GM23248 (cell line): ENCODE measurements at regions not wholly inside any gene's neighbourhood (a gene's known extent, or its start where the extent isn't known, plus 50 kb on each side); places are given as distances from the start of the nearest gene placed in this dataset.

Experiments
- DNase-seq: peaks from one replicate; pipeline ENCODE4 v3.0.0-alpha.2; 2015
- H2AFZ ChIP-seq: fragments of 200-600 bp; sonication (generic); 2 replicates; pipeline ENCODE4 v1.6.1; 2016; ENCODE audit warnings: antibody characterized with exemption
- H3F3A ChIP-seq: fragments of 200-600 bp; sonication (generic); 2 replicates; pipeline ENCODE4 v1.6.1; 2016; ENCODE audit warnings: mild to moderate bottlenecking, antibody characterized with exemption, mixed run types; ENCODE audit not compliant: insufficient read depth
- H3K27ac ChIP-seq: fragments of 200-600 bp; sonication (generic); 2 replicates; pipeline ENCODE4 v1.5.1; 2016; ENCODE audit warnings: mild to moderate bottlenecking
- H3K27me3 ChIP-seq: fragments of 200-600 bp; sonication (generic); replicated peaks from 2 replicates; pipeline ENCODE4 v1.6.1; 2016; ENCODE audit warnings: mild to moderate bottlenecking; ENCODE audit not compliant: insufficient read depth
- H3K36me3 ChIP-seq: fragments of 200-600 bp; sonication (generic); 2 replicates; pipeline ENCODE4 v1.6.1; 2016; ENCODE audit warnings: low read depth, mild to moderate bottlenecking
- H3K4me1 ChIP-seq: fragments of 200-600 bp; sonication (generic); 2 replicates; pipeline ENCODE4 v1.6.1; 2016; ENCODE audit warnings: mild to moderate bottlenecking; ENCODE audit not compliant: insufficient read depth
- H3K4me2 ChIP-seq: fragments of 200-600 bp; sonication (generic); one replicate; pipeline ENCODE4 v1.6.1; 2016; ENCODE audit warnings: mild to moderate bottlenecking; ENCODE audit not compliant: unreplicated experiment
- H3K4me3 ChIP-seq: fragments of 200-600 bp; sonication (generic); 2 replicates; pipeline ENCODE4 v1.5.1; 2016; ENCODE audit warnings: mild to moderate bottlenecking
- H3K79me2 ChIP-seq: fragments of 200-600 bp; sonication (generic); 2 replicates; pipeline ENCODE4 v1.6.1; 2016; ENCODE audit warnings: mild to moderate bottlenecking; ENCODE audit not compliant: insufficient read depth
- H3K9ac ChIP-seq: fragments of 200-600 bp; sonication (generic); 2 replicates; pipeline ENCODE4 v1.6.1; 2016; ENCODE audit warnings: mild to moderate bottlenecking
- H3K9me2 ChIP-seq: fragments of 200-600 bp; sonication (generic); 2 replicates; pipeline ENCODE4 v1.6.1; 2016; ENCODE audit warnings: mixed run types, mild to moderate bottlenecking, moderate library complexity; ENCODE audit not compliant: insufficient read depth
- H3K9me3 ChIP-seq: fragments of 200-600 bp; sonication (generic); one replicate; pipeline ENCODE4 v1.6.1; 2017; ENCODE audit warnings: low read depth
- H4K20me1 ChIP-seq: fragments of 200-600 bp; sonication (generic); 2 replicates; pipeline ENCODE4 v1.6.0; 2016; ENCODE audit not compliant: insufficient read depth
- EZH2 ChIP-seq: fragments of 200-600 bp; sonication (generic); IDR thresholded peaks from 2 replicates; pipeline ENCODE4 v1.6.1; 2018; ENCODE audit warnings: antibody characterized with exemption, mild to moderate bottlenecking; ENCODE audit not compliant: insufficient read depth, poor library complexity, severe bottlenecking
- EZH2phosphoT487 ChIP-seq: fragments of 200-600 bp; sonication (generic); IDR thresholded peaks from 2 replicates; pipeline ENCODE4 v1.6.1; 2018; ENCODE audit warnings: antibody characterized with exemption, moderate library complexity, mild to moderate bottlenecking, low read depth; ENCODE audit not compliant: insufficient read depth
- WGBS, 2 experiments: methylation state at CpG; one replicate each; pipeline ENCODE4 v1.1.6; 2015 to 2017; ENCODE audit warnings: low lambda C conversion rate in 2 of 2, low coverage in 1 of 2; ENCODE audit errors: missing lambda C conversion rate in 2 of 2; 5-methylcytosine and 5-hydroxymethylcytosine counted together
- in situ Hi-C: fragments of 300-500 bp; cut with MboI; formaldehyde crosslinking; loops from 2 replicates; pipeline ENCODE4 v1.15.0; 2020

DNA sequence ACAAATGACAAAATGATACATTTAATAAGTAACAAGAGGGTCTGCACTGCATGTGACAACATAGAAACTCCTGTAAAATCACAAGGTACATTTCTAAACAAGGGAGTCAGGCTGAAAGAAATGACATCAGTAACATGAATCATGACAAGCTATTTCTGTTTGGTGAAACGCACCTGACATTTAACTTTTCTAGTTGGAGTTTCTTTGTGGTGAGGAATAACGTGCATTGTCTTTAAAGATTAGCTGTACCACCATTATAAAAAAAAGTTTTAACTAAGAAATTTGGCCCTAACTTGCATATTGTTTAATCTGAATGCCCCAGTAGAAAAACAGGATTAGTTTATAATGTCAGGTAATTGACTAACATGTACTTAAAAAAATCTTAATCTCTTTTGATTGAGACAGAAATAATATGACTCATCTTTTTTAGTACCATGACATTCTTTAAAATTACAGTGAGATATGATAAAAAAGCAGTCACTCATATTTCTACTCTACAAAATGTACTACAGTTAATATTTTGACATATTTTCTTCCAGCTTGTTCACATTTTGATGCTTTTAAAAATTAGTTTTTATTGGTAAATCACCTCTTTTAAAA lies 418.2 kb downstream of the KLF12 start:
- Histone ChIP-seq H3K4me1 (peaks cover 10% of the 10 kb centered on the region; the same call in 1 of the 2 replicates), H3K79me2 (no peaks in the 10 kb centered on the region), H3F3A (0 out of 2 replicates have a peak, but pooled peaks cover 4% of the 10 kb centered on the region), H3K9ac (no peak overlapping the region), H2AFZ (no peak overlapping the region), H3K4me2 (no peak overlapping the region), H3K27me3 (no peaks in the 10 kb centered on the region), H3K9me3 (no peaks in the 10 kb centered on the region), H3K27ac (no peak overlapping the region), H3K36me3 (peaks cover 9% of the 10 kb centered on the region), H4K20me1 (no peaks in the 10 kb centered on the region), H3K4me3 (no peak overlapping the region), H3K9me2 (no peaks in the 10 kb centered on the region)
- WGBS, 2 experiments, result 93 to 95% methylated on average over 2 of the region's 2 CpGs
- no peak for DNase-seq
- in situ Hi-C loops, result loop anchor here (25.0 kb wide), 2 partner anchors 654 to 904 kb away; partner anchors contain the start of gene KLF5
- TF ChIP-seq EZH2phosphoT487 (no peak), EZH2 (no peak)

DNA sequence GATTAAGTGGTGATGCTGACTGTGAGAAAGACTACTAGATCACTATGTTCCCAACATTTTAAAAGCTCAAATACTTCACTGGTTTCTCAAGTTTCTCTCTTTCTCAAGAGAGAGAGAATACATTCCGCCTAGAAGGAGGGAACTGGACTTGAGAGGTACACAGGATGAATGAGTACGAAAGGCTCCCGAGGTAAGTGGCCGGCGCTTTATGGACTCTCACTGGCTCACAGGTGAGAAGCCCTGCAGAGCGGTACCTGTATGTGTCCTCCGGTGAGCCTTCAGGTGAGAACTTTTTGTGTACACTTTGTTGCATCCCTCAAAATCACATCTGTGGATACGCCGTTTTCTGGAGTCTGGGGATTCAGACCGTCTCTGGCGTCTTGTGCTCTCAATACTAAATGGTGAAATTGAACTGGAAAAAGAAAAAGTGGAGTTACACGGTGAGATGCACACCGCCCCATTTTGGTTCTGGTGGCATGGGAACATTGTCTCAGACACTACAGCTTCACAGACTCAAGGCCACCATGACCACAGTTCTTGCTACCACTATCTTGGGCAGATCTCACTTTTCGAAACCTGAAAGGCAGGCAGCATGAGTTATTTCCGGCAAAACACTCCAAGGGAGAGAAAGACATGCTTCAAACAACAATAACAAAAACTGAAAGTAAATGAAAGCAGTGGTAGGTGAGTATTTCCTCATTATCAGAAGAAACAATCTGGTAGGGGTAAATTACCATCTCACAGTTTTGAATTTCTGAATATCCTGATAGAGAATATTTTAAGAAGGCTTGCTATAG lies 418.9 kb downstream of the KLF12 start:
- no peaks in the 10 kb centered on the region for H3K27me3 ChIP-seq
- H3K27ac ChIP-seq, result no peak overlapping the region
- no peaks in the 10 kb centered on the region for H4K20me1 ChIP-seq
- no peak overlapping the region for H3K4me3 ChIP-seq
- H3K4me1 ChIP-seq, result peaks cover 5% of the 10 kb centered on the region; the same call in 1 of the 2 replicates
- 94 to 95% methylated on average over 15 of the region's 15 CpGs for WGBS, 2 experiments
- in situ Hi-C loops, result loop anchor here (25.0 kb wide), 2 partner anchors 653 to 903 kb away; partner anchors contain the start of gene KLF5
- DNase-seq, result no peak
- H3K4me2 ChIP-seq, result no peak overlapping the region
- H3K36me3 ChIP-seq, result peaks cover 9% of the 10 kb centered on the region
- 0 out of 2 replicates have a peak, but pooled peaks cover 4% of the 10 kb centered on the region for H3F3A ChIP-seq
- H2AFZ ChIP-seq, result no peak overlapping the region
- H3K79me2 ChIP-seq, result no peaks in the 10 kb centered on the region
- H3K9ac ChIP-seq, result no peak overlapping the region
- no peaks in the 10 kb centered on the region for H3K9me2 ChIP-seq
- TF ChIP-seq EZH2 (no peak), EZH2phosphoT487 (no peak)
- no peaks in the 10 kb centered on the region for H3K9me3 ChIP-seq

DNA sequence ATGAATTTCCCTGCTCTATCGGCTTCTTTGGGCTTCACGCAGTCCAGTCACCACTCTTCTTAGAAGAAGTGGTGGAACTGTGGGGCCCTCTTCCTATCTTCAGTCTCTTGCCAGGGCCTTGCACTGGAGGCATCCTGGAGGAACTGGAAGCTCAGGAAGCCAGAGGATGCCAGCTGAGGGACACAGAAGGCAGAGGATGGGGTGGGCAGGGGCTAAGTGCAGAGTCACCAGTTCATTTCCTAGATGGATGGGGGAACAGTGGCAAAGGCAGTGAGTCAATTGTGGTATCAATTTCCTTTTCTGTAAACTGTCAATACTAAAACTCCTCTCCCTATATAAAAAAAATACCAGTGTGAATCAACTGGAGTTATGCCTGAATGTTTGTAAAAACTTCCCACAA lies 419.7 kb downstream of the KLF12 start:
- H3K36me3 ChIP-seq, result peaks cover 9% of the 10 kb centered on the region
- no peaks in the 10 kb centered on the region for H3K4me1 ChIP-seq
- H4K20me1 ChIP-seq, result no peaks in the 10 kb centered on the region
- DNase-seq, result no peak
- no peaks in the 10 kb centered on the region for H3K27me3 ChIP-seq
- in situ Hi-C loops, result loop anchor here (25.0 kb wide), 2 partner anchors 652 to 902 kb away; partner anchors contain the start of gene KLF5
- H3K9me2 ChIP-seq, result no peaks in the 10 kb centered on the region
- H3K9ac ChIP-seq, result no peak overlapping the region
- no peaks in the 10 kb centered on the region for H3K9me3 ChIP-seq
- 0 out of 2 replicates have a peak, but pooled peaks cover 4% of the 10 kb centered on the region for H3F3A ChIP-seq
- H3K27ac ChIP-seq, result no peak overlapping the region
- H3K4me3 ChIP-seq, result no peak overlapping the region
- H3K4me2 ChIP-seq, result no peak overlapping the region
- no peak overlapping the region for H2AFZ ChIP-seq
- 97 to 100% methylated on average over 2 of the region's 2 CpGs for WGBS, 2 experiments
- no peaks in the 10 kb centered on the region for H3K79me2 ChIP-seq
- TF ChIP-seq EZH2phosphoT487, result no peak
- no peak for TF ChIP-seq EZH2

DNA sequence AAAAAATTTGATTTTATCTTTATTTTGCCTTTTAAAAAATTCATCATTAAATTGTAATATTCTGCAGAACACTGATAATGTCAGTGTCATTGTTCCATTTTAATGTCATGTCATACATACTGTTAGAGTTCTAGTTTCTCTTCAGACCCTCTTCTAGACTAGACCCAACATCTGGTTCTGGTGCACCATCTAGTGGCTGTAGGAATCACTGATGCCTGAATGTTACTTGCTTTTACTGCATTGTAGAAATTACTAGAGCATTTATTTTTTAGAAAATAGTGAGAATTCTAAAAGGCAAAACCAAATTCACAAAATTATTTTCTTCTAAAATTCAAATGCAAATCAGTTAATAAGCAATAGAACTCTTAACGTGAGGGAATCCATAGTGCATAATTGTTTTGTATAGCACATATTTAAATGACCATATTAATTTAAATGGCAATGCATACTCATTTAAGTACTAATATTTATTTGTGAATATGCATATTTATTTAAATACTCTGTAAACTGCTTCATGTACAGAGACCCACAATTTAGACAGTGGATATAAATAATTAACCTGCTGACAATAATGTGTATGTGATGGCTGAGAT lies 425.7 kb downstream of the KLF12 start:
- H3F3A ChIP-seq, result 0 out of 2 replicates have a peak, but pooled peaks cover 4% of the 10 kb centered on the region
- no peak overlapping the region for H2AFZ ChIP-seq
- peaks cover 11% of the 10 kb centered on the region for H3K36me3 ChIP-seq
- no peak overlapping the region for H3K4me3 ChIP-seq
- in situ Hi-C loops, result loop anchor here (25.0 kb wide), 2 partner anchors 646 to 896 kb away; partner anchors contain the start of gene KLF5
- H3K9me3 ChIP-seq, result no peaks in the 10 kb centered on the region
- no peaks in the 10 kb centered on the region for H4K20me1 ChIP-seq
- no peaks in the 10 kb centered on the region for H3K79me2 ChIP-seq
- no peak overlapping the region for H3K27ac ChIP-seq
- TF ChIP-seq EZH2 (no peak), EZH2phosphoT487 (no peak)
- peak; percentile 71 for DNase-seq
- no peak overlapping the region for H3K4me2 ChIP-seq
- WGBS, 2 experiments, result 31 to 38% methylated on average over 1 of the region's 1 CpG
- H3K4me1 ChIP-seq, result no peaks in the 10 kb centered on the region
- no peaks in the 10 kb centered on the region for H3K27me3 ChIP-seq
- H3K9ac ChIP-seq, result no peak overlapping the region
- no peaks in the 10 kb centered on the region for H3K9me2 ChIP-seq
